K562 (cell line): ENCODE measurements at regions not wholly inside any gene's neighbourhood (a gene's known extent, or its start where the extent isn't known, plus 50 kb on each side); places are given as distances from the start of the nearest gene placed in this dataset.

Experiments
- ATAC-seq: fragments of 200-7000 bp; cut with Tn5 transposase; 3 replicates; pipeline ENCODE4 v1.9.1; 2020; ENCODE audit warnings: moderate library complexity
- BruUV-seq: library from RNA; stranded (reverse); fragments of 400-500 nt; replicated peaks from 2 replicates; lab custom pipeline; 2021; lab: Mats Ljungman, UMichigan
- CTCF ChIA-PET: fragments of 300-600 bp; formaldehyde crosslinking; extraction: SDS; loops from one replicate; lab custom pipeline; 2021; ENCODE audit warnings: low intra/inter-chr PET ratio; lab: Yijun Ruan, JAX
- POLR2A ChIA-PET: fragments of 300-600, 350-650 bp; sonication (Branson Sonifier 250); formaldehyde crosslinking; extraction: SDS; loops from one replicate; lab custom pipeline; 2021; ENCODE audit warnings: antibody characterized with exemption, inconsistent platforms; lab: Yijun Ruan, JAX
- DNase-seq, 4 experiments: peaks; one replicate each; pipeline versions ENCODE4 v3.0.0 to v3.0.0-alpha.2; 2011 to 2018; ENCODE audit warnings: low spot score in 3 of 4, mixed read lengths in 3 of 4; ENCODE audit errors: extremely low read depth in 1 of 4
- FAIRE-seq: peaks from 2 replicates; lab custom pipeline; 2011; peaks lifted over from hg19 to GRCh38; lab: Jason Lieb, UNC
- H2AFZ ChIP-seq: 2 replicates; pipeline ENCODE4 v1.6.0; 2011; ENCODE audit warnings: low read depth, low read length, control low read depth, inconsistent platforms
- H3K27ac ChIP-seq: fragments of 200-600 bp; 3 replicates; pipeline ENCODE4 v1.8.0; 2011; ENCODE audit warnings: low read depth, mild to moderate bottlenecking, control low read depth, inconsistent platforms, low read length, moderate library complexity, mixed read lengths; ENCODE audit errors: extremely low read depth
- H3K27me3 ChIP-seq, 2 experiments: fragments of 300-600 bp in 1 of 2; 2 replicates in 1 of 2; 3 replicates in 1 of 2; pipeline versions ENCODE4 v1.6.0 to v1.8.0; 2011; ENCODE audit warnings: inconsistent platforms in 2 of 2, low read length in 2 of 2, mild to moderate bottlenecking in 1 of 2, mixed read lengths in 1 of 2, moderate library complexity in 1 of 2; ENCODE audit not compliant: control insufficient read depth in 2 of 2, insufficient read depth in 2 of 2
- H3K36me3 ChIP-seq: fragments of 300-600 bp; 3 replicates; pipeline ENCODE4 v1.8.0; 2011; ENCODE audit warnings: mild to moderate bottlenecking, low read length, inconsistent platforms; ENCODE audit not compliant: control insufficient read depth, insufficient read depth
- H3K4me1 ChIP-seq, 2 experiments: fragments of 200-600 bp in 1 of 2; replicated peaks in 1 of 2; 2 replicates in 1 of 2; 3 replicates in 1 of 2; pipeline versions ENCODE4 v1.5.1 to v1.8.0; 2011; ENCODE audit warnings: inconsistent platforms in 2 of 2, low read length in 2 of 2, mild to moderate bottlenecking in 1 of 2, mixed read lengths in 1 of 2, moderate library complexity in 1 of 2; ENCODE audit not compliant: control insufficient read depth in 2 of 2, insufficient read depth in 2 of 2
- H3K4me2 ChIP-seq: 2 replicates; pipeline ENCODE4 v1.6.1; 2011; ENCODE audit warnings: low read length, control low read depth, inconsistent platforms, mixed read lengths; ENCODE audit not compliant: insufficient read depth
- H3K4me3 ChIP-seq: fragments of 200-600 bp; sonication (generic), shearing (Covaris generic); 2 replicates; pipeline ENCODE4 v1.5.1; 2016; ENCODE audit warnings: control low read depth, inconsistent platforms
- H3K79me2 ChIP-seq: fragments of 200-600 bp; 3 replicates; pipeline ENCODE4 v1.8.0; 2011; ENCODE audit warnings: low read length, inconsistent platforms; ENCODE audit not compliant: control insufficient read depth, insufficient read depth
- H3K9ac ChIP-seq, 2 experiments: 2 replicates each; pipeline versions ENCODE4 v1.6.0 to v1.6.1; 2011; ENCODE audit warnings: low read depth in 2 of 2, low read length in 2 of 2, control low read depth in 1 of 2, inconsistent platforms in 1 of 2, mild to moderate bottlenecking in 1 of 2, mixed read lengths in 1 of 2; ENCODE audit not compliant: insufficient read depth in 1 of 2
- H3K9me1 ChIP-seq: one replicate; pipeline ENCODE4 v1.6.0; 2011; ENCODE audit warnings: inconsistent platforms, mild to moderate bottlenecking, low read length, moderate library complexity; ENCODE audit not compliant: control insufficient read depth, insufficient read depth
- H3K9me3 ChIP-seq: replicated peaks from 2 replicates; pipeline ENCODE4 v1.5.1; 2011; ENCODE audit warnings: low read depth, low read length, inconsistent platforms; ENCODE audit not compliant: control insufficient read depth, insufficient read depth
- H4K20me1 ChIP-seq: replicated peaks from 2 replicates; pipeline ENCODE4 v1.6.1; 2011; ENCODE audit warnings: low read length, inconsistent platforms, mixed read lengths; ENCODE audit not compliant: control insufficient read depth, insufficient read depth
- ERF ChIP-seq: fragments of 450-650 bp; formaldehyde crosslinking; IDR thresholded peaks from 2 replicates; pipeline ENCODE4 v1.4.0; 2020; ENCODE audit warnings: mild to moderate bottlenecking, mixed read lengths
- NRF1 ChIP-seq, 2 experiments: fragments of 450-650 bp; IDR thresholded peaks in 1 of 2; conservative IDR thresholded peaks in 1 of 2; 2 replicates each; pipeline ENCODE4 v1.6.1; 2014; ENCODE audit warnings: mild to moderate bottlenecking in 2 of 2
- ZFPM2 ChIP-seq: fragments of 250-450 bp; sonication (Bioruptor Pico); IDR thresholded peaks from 2 replicates; pipeline ENCODE4 v1.5.1; 2022; ENCODE audit warnings: mild to moderate bottlenecking
- ZSCAN29 ChIP-seq: fragments of 450-650 bp; IDR thresholded peaks from 2 replicates; pipeline ENCODE4 v1.6.1; 2017
- WGBS: fragments of 100-300 bp; shearing (Covaris generic); methylation state at CpG from one replicate; pipeline ENCODE4 v1.1.6; 2016; ENCODE audit warnings: low coverage, mixed read lengths; ENCODE audit not compliant: insufficient coverage; ENCODE audit errors: missing lambda C conversion rate; 5-methylcytosine and 5-hydroxymethylcytosine counted together
- in situ Hi-C: fragments of 300-500 bp; cut with MboI; formaldehyde crosslinking; loops from 4 replicates; pipeline ENCODE4 v1.15.0; 2018; ENCODE audit warnings: inconsistent platforms, mixed read lengths
- intact Hi-C: fragments of 100-400 bp; cut with micrococcal nuclease; formaldehyde crosslinking; loops from 2 replicates; pipeline ENCODE4 v1.14.2; 2022
- TF ChIP-seq, protein P1 (sequence below): fragments of 450-650 bp; IDR thresholded peaks from 2 replicates; pipeline ENCODE4 v1.7.0; 2016; ENCODE audit warnings: borderline replicate concordance
- TF ChIP-seq, protein P2 (sequence below), 3 experiments: fragments of 200-800 bp in 1 of 3; fragments of 250-450 bp in 1 of 3; fragments of 450-650 bp in 1 of 3; sonication (Bioruptor Pico) in 1 of 3; sonication (Bioruptor generic) in 1 of 3; formaldehyde crosslinking in 1 of 3; IDR thresholded peaks; 2 replicates each; pipeline versions ENCODE4 v1.6.1 to v1.8.0; 2016 to 2022; ENCODE audit warnings: mild to moderate bottlenecking in 2 of 3, missing genetic modification characterization in 2 of 3, missing compliant biosample characterization in 1 of 3, moderate library complexity in 1 of 3

- FAIRE-seq (no peak), DNase-seq (no peak), ATAC-seq (no peak)
- H3K27me3 ChIP-seq, result peaks cover 0 to 68% of the 10 kb centered on the region in 2 experiments; a peak in 4 of 5 replicates
- intact Hi-C loops, result no loop called here
- H3K79me2 ChIP-seq, result no peaks in the 10 kb centered on the region
- WGBS, result 5% methylated on average over 24 of the region's 26 CpGs
- TF ChIP-seq, protein P1, sequence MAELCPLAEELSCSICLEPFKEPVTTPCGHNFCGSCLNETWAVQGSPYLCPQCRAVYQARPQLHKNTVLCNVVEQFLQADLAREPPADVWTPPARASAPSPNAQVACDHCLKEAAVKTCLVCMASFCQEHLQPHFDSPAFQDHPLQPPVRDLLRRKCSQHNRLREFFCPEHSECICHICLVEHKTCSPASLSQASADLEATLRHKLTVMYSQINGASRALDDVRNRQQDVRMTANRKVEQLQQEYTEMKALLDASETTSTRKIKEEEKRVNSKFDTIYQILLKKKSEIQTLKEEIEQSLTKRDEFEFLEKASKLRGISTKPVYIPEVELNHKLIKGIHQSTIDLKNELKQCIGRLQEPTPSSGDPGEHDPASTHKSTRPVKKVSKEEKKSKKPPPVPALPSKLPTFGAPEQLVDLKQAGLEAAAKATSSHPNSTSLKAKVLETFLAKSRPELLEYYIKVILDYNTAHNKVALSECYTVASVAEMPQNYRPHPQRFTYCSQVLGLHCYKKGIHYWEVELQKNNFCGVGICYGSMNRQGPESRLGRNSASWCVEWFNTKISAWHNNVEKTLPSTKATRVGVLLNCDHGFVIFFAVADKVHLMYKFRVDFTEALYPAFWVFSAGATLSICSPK, result no peak
- TF ChIP-seq ZFPM2 (CRISPR knock-in tag), result no peak
- TF ChIP-seq, protein P2, sequence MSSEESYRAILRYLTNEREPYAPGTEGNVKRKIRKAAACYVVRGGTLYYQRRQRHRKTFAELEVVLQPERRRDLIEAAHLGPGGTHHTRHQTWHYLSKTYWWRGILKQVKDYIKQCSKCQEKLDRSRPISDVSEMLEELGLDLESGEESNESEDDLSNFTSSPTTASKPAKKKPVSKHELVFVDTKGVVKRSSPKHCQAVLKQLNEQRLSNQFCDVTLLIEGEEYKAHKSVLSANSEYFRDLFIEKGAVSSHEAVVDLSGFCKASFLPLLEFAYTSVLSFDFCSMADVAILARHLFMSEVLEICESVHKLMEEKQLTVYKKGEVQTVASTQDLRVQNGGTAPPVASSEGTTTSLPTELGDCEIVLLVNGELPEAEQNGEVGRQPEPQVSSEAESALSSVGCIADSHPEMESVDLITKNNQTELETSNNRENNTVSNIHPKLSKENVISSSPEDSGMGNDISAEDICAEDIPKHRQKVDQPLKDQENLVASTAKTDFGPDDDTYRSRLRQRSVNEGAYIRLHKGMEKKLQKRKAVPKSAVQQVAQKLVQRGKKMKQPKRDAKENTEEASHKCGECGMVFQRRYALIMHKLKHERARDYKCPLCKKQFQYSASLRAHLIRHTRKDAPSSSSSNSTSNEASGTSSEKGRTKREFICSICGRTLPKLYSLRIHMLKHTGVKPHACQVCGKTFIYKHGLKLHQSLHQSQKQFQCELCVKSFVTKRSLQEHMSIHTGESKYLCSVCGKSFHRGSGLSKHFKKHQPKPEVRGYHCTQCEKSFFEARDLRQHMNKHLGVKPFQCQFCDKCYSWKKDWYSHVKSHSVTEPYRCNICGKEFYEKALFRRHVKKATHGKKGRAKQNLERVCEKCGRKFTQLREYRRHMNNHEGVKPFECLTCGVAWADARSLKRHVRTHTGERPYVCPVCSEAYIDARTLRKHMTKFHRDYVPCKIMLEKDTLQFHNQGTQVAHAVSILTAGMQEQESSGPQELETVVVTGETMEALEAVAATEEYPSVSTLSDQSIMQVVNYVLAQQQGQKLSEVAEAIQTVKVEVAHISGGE (CRISPR knock-in tag; IDR thresholded peaks at IDR 0.05), result 0 out of 6 replicates have a peak, but pooled peaks of 1 of the 3 experiments have one; percentile 44
- no peak for TF ChIP-seq NRF1 (conservative IDR thresholded peaks at IDR 0.05 in 1 of 2, IDR thresholded peaks at IDR 0.05 in 1 of 2)
- no peak for TF ChIP-seq ERF (CRISPR knock-in tag)
- TF ChIP-seq ZSCAN29, result no peak
- POLR2A ChIA-PET, result interaction anchor here (0.6 kb wide), 1 partner anchor 206 kb away, joined by 4 read pairs; no protein-coding TSS in a partner anchor
- in situ Hi-C loops, result no loop called here
- H3K4me3 ChIP-seq, result no peak overlapping the region
- H3K36me3 ChIP-seq, result no peaks in the 10 kb centered on the region
- no peak overlapping the region for H3K4me2 ChIP-seq
- CTCF ChIA-PET, result no interaction called here
- BruUV-seq, result no TSS peak
- H3K9ac ChIP-seq, result no peak overlapping the region
- H3K9me1 ChIP-seq, result no peaks in the 10 kb centered on the region
- no peak overlapping the region for H2AFZ ChIP-seq
- H3K27ac ChIP-seq, result no peak overlapping the region
- no peaks in the 10 kb centered on the region for H3K4me1 ChIP-seq
- no peaks in the 10 kb centered on the region for H3K9me3 ChIP-seq
- no peaks in the 10 kb centered on the region for H4K20me1 ChIP-seq
These were observed 188.4 kb upstream of the SULF2 start for GRCh38 chr20:47973519-47974233.
